ENCODE measurements at regions not wholly inside any gene's neighbourhood (a gene's known extent, or its start where the extent isn't known, plus 50 kb on each side); places are given as distances from the start of the nearest gene placed in this dataset.

GRCh38 chr14:53553221-53553620, 400.1 kb upstream of the DDHD1 start:
- no peak overlapping the region for H3K27ac ChIP-seq (ENCODE audit: control insufficient read depth, insufficient read depth, low read length)
- H3K9ac ChIP-seq (ENCODE audit: control insufficient read depth, extremely low read depth, insufficient read depth, low read length): no peak overlapping the region
- dilution Hi-C loops (cut with MboI; ENCODE audit: extremely low pct_ligation_motif_present, low sequenced_read_pairs): no loop called here
- H3K4me1 ChIP-seq (ENCODE audit: control insufficient read depth, extremely low read depth, insufficient read depth, low read length): no peaks in the 10 kb centered on the region
- FAIRE-seq (no peak), DNase-seq (ENCODE audit: low read depth, low spot score) (no peak)
- no peaks in the 10 kb centered on the region for H3K79me2 ChIP-seq (ENCODE audit: control insufficient read depth, insufficient read depth, low read length)
- H3K9me1 ChIP-seq (ENCODE audit: control insufficient read depth, extremely low read depth, insufficient read depth, low read length): no peaks in the 10 kb centered on the region
- H2AFZ ChIP-seq (ENCODE audit: control insufficient read depth, low read length): no peak overlapping the region
- no peaks in the 10 kb centered on the region for H4K20me1 ChIP-seq (ENCODE audit: control insufficient read depth, extremely low read depth, insufficient read depth, low read length)
- H3K27me3 ChIP-seq (ENCODE audit: control insufficient read depth, extremely low read depth, insufficient read depth, low read length): no peaks in the 10 kb centered on the region
- no peaks in the 10 kb centered on the region for H3K36me3 ChIP-seq (ENCODE audit: control insufficient read depth in 2 of 2, extremely low read depth in 1 of 2, insufficient read depth in 2 of 2, low read length in 2 of 2)
- H3K4me3 ChIP-seq (ENCODE audit: control insufficient read depth in 2 of 3, extremely low read depth in 1 of 3, insufficient read depth in 2 of 3, low read depth in 1 of 3, low read length in 3 of 3): no peak overlapping the region
- no peaks in the 10 kb centered on the region for H3K9me3 ChIP-seq (ENCODE audit: control insufficient read depth, low read depth, low read length)
- TF ChIP-seq CTCF (optimal IDR thresholded peaks at IDR 0.05 in 1 of 3, IDR thresholded peaks at IDR 0.05 in 1 of 3, conservative IDR thresholded peaks at IDR 0.05 in 1 of 3; ENCODE audit: extremely low read depth in 1 of 3, insufficient read depth in 2 of 3, low read length in 3 of 3) (no peak), EZH2 (IDR thresholded peaks at IDR 0.05; ENCODE audit: low read length) (no peak)
- no peak overlapping the region for H3K4me2 ChIP-seq (ENCODE audit: control insufficient read depth, extremely low read depth, insufficient read depth, low read depth, low read length)

- Histone ChIP-seq H3K9me3 (ENCODE audit: control insufficient read depth, low read depth, low read length) (no peaks in the 10 kb centered on the region), H3K4me3 (ENCODE audit: control insufficient read depth in 2 of 3, extremely low read depth in 1 of 3, insufficient read depth in 2 of 3, low read depth in 1 of 3, low read length in 3 of 3) (no peak overlapping the region), H3K27ac (ENCODE audit: control insufficient read depth, insufficient read depth, low read length) (no peak overlapping the region), H4K20me1 (ENCODE audit: control insufficient read depth, extremely low read depth, insufficient read depth, low read length) (no peaks in the 10 kb centered on the region), H3K9me1 (ENCODE audit: control insufficient read depth, extremely low read depth, insufficient read depth, low read length) (no peaks in the 10 kb centered on the region), H3K36me3 (ENCODE audit: control insufficient read depth in 2 of 2, extremely low read depth in 1 of 2, insufficient read depth in 2 of 2, low read length in 2 of 2) (no peaks in the 10 kb centered on the region), H3K79me2 (ENCODE audit: control insufficient read depth, insufficient read depth, low read length) (no peaks in the 10 kb centered on the region), H2AFZ (ENCODE audit: control insufficient read depth, low read length) (no peak overlapping the region), H3K9ac (ENCODE audit: control insufficient read depth, extremely low read depth, insufficient read depth, low read length) (no peak overlapping the region), H3K4me2 (ENCODE audit: control insufficient read depth, extremely low read depth, insufficient read depth, low read depth, low read length) (no peak overlapping the region), H3K27me3 (ENCODE audit: control insufficient read depth, extremely low read depth, insufficient read depth, low read length) (no peaks in the 10 kb centered on the region), H3K4me1 (ENCODE audit: control insufficient read depth, extremely low read depth, insufficient read depth, low read length) (no peaks in the 10 kb centered on the region)
- DNase-seq (ENCODE audit: low read depth, low spot score) (no peak), FAIRE-seq (no peak)
- dilution Hi-C loops (cut with MboI; ENCODE audit: extremely low pct_ligation_motif_present, low sequenced_read_pairs): no loop called here
- TF ChIP-seq CTCF (optimal IDR thresholded peaks at IDR 0.05 in 1 of 3, IDR thresholded peaks at IDR 0.05 in 1 of 3, conservative IDR thresholded peaks at IDR 0.05 in 1 of 3; ENCODE audit: extremely low read depth in 1 of 3, insufficient read depth in 2 of 3, low read length in 3 of 3) (no peak), EZH2 (IDR thresholded peaks at IDR 0.05; ENCODE audit: low read length) (no peak)
Observed at GRCh38 chr14:53551862-53552261, 398.7 kb upstream of the DDHD1 start.

Data from keratinocyte (primary cell).